ENCODE measurements at regions not wholly inside any gene's neighbourhood (a gene's known extent, or its start where the extent isn't known, plus 50 kb on each side); places are given as distances from the start of the nearest gene placed in this dataset.

DNA sequence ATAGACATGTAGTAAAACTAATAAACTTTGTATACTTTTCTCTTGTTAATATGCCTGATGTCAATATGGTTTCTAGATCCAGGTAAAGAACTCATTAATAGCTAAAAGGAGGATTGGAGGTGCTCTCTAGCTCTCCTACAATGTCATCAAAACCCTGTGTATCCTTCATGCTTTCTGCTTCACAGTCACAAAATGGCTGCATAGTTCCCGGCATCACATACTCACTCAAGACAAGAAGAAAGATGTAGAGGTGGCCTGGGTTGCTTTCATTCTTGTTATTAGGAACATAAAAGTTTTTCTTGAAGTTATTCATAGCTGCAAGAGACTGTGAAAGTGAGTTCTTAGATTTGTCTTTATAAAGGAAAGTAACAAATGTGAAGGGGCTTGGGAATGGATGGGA, 149.7 kb upstream of the EEPD1 start:
- TF ChIP-seq POLR2A (IDR thresholded peaks at IDR 0.05) (no peak), CTCF (IDR thresholded peaks at IDR 0.05) (no peak)
